Keratinocyte (primary cell): ENCODE measurements at regions not wholly inside any gene's neighbourhood (a gene's known extent, or its start where the extent isn't known, plus 50 kb on each side); places are given as distances from the start of the nearest gene placed in this dataset.

Experiments used
- DNase-seq: peaks from one replicate; pipeline ENCODE4 v3.0.0-alpha.2; 2011; ENCODE audit warnings: low read depth, missing footprints, low spot score
- FAIRE-seq: peaks from 2 replicates; lab custom pipeline; 2011; peaks lifted over from hg19 to GRCh38; lab: Jason Lieb, UNC
- H2AFZ ChIP-seq: 2 replicates; pipeline ENCODE4 v1.6.0; 2012; ENCODE audit warnings: low read length, control low read depth, inconsistent platforms; ENCODE audit not compliant: control insufficient read depth
- H3K27ac ChIP-seq: 2 replicates; pipeline ENCODE4 v1.5.1; 2011; ENCODE audit warnings: low read length; ENCODE audit not compliant: control insufficient read depth, insufficient read depth
- H3K27me3 ChIP-seq: 3 replicates; pipeline ENCODE4 v1.6.0; 2011; ENCODE audit warnings: low read length; ENCODE audit not compliant: control insufficient read depth, insufficient read depth; ENCODE audit errors: extremely low read depth
- H3K36me3 ChIP-seq, 2 experiments: 2 replicates in 1 of 2; 3 replicates in 1 of 2; pipeline ENCODE4 v1.5.1; 2011; ENCODE audit warnings: low read length in 2 of 2, mild to moderate bottlenecking in 1 of 2; ENCODE audit not compliant: control insufficient read depth in 2 of 2, insufficient read depth in 2 of 2; ENCODE audit errors: extremely low read depth in 1 of 2
- H3K4me1 ChIP-seq: 3 replicates; pipeline ENCODE4 v1.5.1; 2011; ENCODE audit warnings: low read length; ENCODE audit not compliant: control insufficient read depth, insufficient read depth; ENCODE audit errors: extremely low read depth
- H3K4me2 ChIP-seq: 3 replicates; pipeline ENCODE4 v1.6.0; 2011; ENCODE audit warnings: low read depth, low read length; ENCODE audit not compliant: control insufficient read depth, insufficient read depth; ENCODE audit errors: extremely low read depth
- H3K4me3 ChIP-seq, 3 experiments: fragments of 200-600 bp in 1 of 3; sonication (generic) in 1 of 3; 2 replicates in 2 of 3; 3 replicates in 1 of 3; pipeline ENCODE4 v1.5.1; 2011 to 2016; ENCODE audit warnings: low read length in 3 of 3, mild to moderate bottlenecking in 3 of 3, control low read depth in 2 of 3, inconsistent platforms in 1 of 3, low read depth in 1 of 3, mixed read lengths in 1 of 3, mixed run types in 1 of 3, moderate library complexity in 1 of 3; ENCODE audit not compliant: control insufficient read depth in 2 of 3, insufficient read depth in 2 of 3; ENCODE audit errors: extremely low read depth in 1 of 3
- H3K79me2 ChIP-seq: 2 replicates; pipeline ENCODE4 v1.6.0; 2012; ENCODE audit warnings: low read length; ENCODE audit not compliant: control insufficient read depth, insufficient read depth
- H3K9ac ChIP-seq: 3 replicates; pipeline ENCODE4 v1.6.0; 2011; ENCODE audit warnings: low read length; ENCODE audit not compliant: control insufficient read depth, insufficient read depth; ENCODE audit errors: extremely low read depth
- H3K9me1 ChIP-seq: 3 replicates; pipeline ENCODE4 v1.6.0; 2011; ENCODE audit warnings: low read length; ENCODE audit not compliant: control insufficient read depth, insufficient read depth; ENCODE audit errors: extremely low read depth
- H3K9me3 ChIP-seq: 2 replicates; pipeline ENCODE4 v1.5.1; 2012; ENCODE audit warnings: low read depth, low read length; ENCODE audit not compliant: control insufficient read depth
- H4K20me1 ChIP-seq: 3 replicates; pipeline ENCODE4 v1.6.0; 2011; ENCODE audit warnings: low read length; ENCODE audit not compliant: control insufficient read depth, insufficient read depth; ENCODE audit errors: extremely low read depth
- EZH2 ChIP-seq: IDR thresholded peaks from one replicate; pipeline ENCODE4 v1.6.1; 2012; ENCODE audit warnings: inconsistent platforms, mild to moderate bottlenecking, low read length, moderate library complexity
- dilution Hi-C: fragments of 300-500 bp; cut with MboI; formaldehyde crosslinking; loops from one replicate; pipeline ENCODE4 v1.7.0; 2020; ENCODE audit warnings: low sequenced_read_pairs; ENCODE audit not compliant: extremely low pct_ligation_motif_present
- TF ChIP-seq, protein P1 (sequence below), 3 experiments: IDR thresholded peaks in 1 of 3; conservative IDR thresholded peaks in 1 of 3; optimal IDR thresholded peaks in 1 of 3; 2 replicates in 2 of 3; 3 replicates in 1 of 3; pipeline versions ENCODE3 to v1.5.1; 2011; ENCODE audit warnings: low read length in 3 of 3, mild to moderate bottlenecking in 3 of 3, moderate library complexity in 2 of 3, control low read depth in 1 of 3, inconsistent platforms in 1 of 3; ENCODE audit not compliant: insufficient read depth in 2 of 3; ENCODE audit errors: extremely low read depth in 1 of 3

DNA sequence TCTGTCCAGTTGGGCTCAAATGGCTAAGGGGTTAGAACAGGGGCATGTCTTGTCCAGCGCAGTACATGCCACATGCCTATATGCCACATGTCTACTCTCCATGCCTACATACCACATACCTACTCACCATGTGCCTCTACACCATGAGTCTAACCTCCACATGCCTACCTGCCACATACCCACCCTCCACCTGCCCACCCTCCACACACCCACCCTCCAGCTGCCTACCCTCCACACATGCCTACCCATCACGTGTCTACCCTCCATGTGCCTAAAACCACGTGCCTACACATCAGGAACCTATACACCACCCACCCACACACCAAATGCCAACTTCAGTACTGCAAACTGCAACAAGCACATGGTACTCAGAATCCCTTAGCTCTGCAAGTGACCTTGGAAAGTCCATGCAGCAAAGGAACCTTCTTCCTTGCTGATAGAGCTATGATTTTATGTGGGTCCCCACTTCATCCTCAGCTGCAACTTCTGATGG is 113.0 kb upstream of the CST7 start:
- H2AFZ ChIP-seq: no peak overlapping the region
- no peak overlapping the region for H3K9ac ChIP-seq
- H4K20me1 ChIP-seq: no peaks in the 10 kb centered on the region
- peaks cover 7% of the 10 kb centered on the region for H3K4me1 ChIP-seq
- no peak for FAIRE-seq
- no peak overlapping the region for H3K27ac ChIP-seq
- H3K4me3 ChIP-seq: no peak overlapping the region
- no peak overlapping the region for H3K4me2 ChIP-seq
- no peak for TF ChIP-seq EZH2
- TF ChIP-seq, protein P1, sequence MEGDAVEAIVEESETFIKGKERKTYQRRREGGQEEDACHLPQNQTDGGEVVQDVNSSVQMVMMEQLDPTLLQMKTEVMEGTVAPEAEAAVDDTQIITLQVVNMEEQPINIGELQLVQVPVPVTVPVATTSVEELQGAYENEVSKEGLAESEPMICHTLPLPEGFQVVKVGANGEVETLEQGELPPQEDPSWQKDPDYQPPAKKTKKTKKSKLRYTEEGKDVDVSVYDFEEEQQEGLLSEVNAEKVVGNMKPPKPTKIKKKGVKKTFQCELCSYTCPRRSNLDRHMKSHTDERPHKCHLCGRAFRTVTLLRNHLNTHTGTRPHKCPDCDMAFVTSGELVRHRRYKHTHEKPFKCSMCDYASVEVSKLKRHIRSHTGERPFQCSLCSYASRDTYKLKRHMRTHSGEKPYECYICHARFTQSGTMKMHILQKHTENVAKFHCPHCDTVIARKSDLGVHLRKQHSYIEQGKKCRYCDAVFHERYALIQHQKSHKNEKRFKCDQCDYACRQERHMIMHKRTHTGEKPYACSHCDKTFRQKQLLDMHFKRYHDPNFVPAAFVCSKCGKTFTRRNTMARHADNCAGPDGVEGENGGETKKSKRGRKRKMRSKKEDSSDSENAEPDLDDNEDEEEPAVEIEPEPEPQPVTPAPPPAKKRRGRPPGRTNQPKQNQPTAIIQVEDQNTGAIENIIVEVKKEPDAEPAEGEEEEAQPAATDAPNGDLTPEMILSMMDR (optimal IDR thresholded peaks at IDR 0.05 in 1 of 3, IDR thresholded peaks at IDR 0.05 in 1 of 3, conservative IDR thresholded peaks at IDR 0.05 in 1 of 3; ENCODE audit: extremely low read depth in 1 of 3, insufficient read depth in 2 of 3, low read length in 3 of 3): no peak
- DNase-seq: no peak
- H3K9me3 ChIP-seq: no peaks in the 10 kb centered on the region
- no peaks in the 10 kb centered on the region for H3K36me3 ChIP-seq
- H3K9me1 ChIP-seq: no peaks in the 10 kb centered on the region
- dilution Hi-C loops: no loop called here
- no peaks in the 10 kb centered on the region for H3K79me2 ChIP-seq
- H3K27me3 ChIP-seq: no peaks in the 10 kb centered on the region

DNA sequence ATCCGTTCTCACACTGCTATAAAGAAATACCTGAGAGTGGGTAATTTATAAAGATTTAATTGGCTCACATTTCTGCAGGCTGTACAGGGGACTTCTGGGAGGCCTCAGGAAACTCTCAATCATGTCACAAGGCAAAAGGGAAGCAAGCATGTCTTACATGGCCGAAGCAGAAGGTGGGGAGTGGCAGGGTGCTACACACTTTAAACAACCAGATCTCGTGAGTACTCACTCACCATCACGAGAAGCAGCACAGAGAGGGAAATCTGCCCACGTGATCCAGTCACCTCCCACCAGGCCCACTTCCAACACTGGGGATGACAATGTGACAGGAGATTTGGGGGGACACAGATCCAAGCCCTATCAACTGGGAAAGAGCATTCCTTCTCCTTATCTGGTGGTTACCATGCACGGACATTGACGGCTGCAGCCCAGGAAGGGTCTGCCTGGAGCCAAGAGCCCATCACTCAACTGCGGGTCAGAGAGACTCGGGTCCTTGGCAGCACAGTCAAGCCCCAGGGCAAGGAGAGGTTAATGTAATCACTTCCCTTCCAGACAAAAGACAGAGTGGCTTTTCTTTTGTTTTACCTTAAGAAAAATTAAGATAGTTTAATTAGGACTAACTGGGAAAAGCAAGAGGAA is 112.3 kb upstream of the CST7 start:
- H3K9me3 ChIP-seq: no peaks in the 10 kb centered on the region
- H3K27me3 ChIP-seq: no peaks in the 10 kb centered on the region
- no peak overlapping the region for H3K4me3 ChIP-seq
- DNase-seq: no peak
- H3K4me1 ChIP-seq: peaks cover 7% of the 10 kb centered on the region
- no peak overlapping the region for H3K27ac ChIP-seq
- H2AFZ ChIP-seq: no peak overlapping the region
- TF ChIP-seq EZH2: no peak
- TF ChIP-seq, protein P1 (optimal IDR thresholded peaks at IDR 0.05 in 1 of 3, IDR thresholded peaks at IDR 0.05 in 1 of 3, conservative IDR thresholded peaks at IDR 0.05 in 1 of 3; ENCODE audit: extremely low read depth in 1 of 3, insufficient read depth in 2 of 3, low read length in 3 of 3): no peak
- no peak for FAIRE-seq
- dilution Hi-C loops: no loop called here
- H3K9ac ChIP-seq: no peak overlapping the region
- H3K9me1 ChIP-seq: no peaks in the 10 kb centered on the region
- H3K4me2 ChIP-seq: no peak overlapping the region
- no peaks in the 10 kb centered on the region for H3K36me3 ChIP-seq
- no peaks in the 10 kb centered on the region for H3K79me2 ChIP-seq
- H4K20me1 ChIP-seq: no peaks in the 10 kb centered on the region
